Myocyte (in vitro differentiated cells): ENCODE measurements at regions not wholly inside any gene's neighbourhood (a gene's known extent, or its start where the extent isn't known, plus 50 kb on each side); places are given as distances from the start of the nearest gene placed in this dataset.

Experiments
- DNase-seq: peaks from one replicate; pipeline ENCODE4 v3.0.0-alpha.2; 2012; ENCODE audit warnings: low read depth

DNA sequence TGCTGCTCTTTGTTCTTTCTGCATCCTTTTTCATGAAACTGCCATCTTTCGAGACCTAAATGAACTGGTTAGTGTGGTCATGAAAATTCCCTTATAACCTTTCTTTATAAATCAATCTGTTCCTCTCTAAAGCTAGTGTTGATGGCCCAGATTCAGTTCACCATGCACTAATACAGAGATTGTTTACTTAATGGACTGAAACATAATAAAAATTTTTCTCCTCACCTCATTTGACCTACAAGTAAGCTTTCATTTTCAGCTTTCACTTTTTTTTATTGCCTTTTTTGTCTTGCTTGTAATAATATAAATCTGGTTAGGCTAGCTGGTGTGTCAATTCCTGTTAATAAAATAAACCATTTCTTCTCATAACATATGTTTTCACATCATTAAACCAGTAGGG is 183.8 kb downstream of the CCDC59 start:
- no peak for DNase-seq

DNA sequence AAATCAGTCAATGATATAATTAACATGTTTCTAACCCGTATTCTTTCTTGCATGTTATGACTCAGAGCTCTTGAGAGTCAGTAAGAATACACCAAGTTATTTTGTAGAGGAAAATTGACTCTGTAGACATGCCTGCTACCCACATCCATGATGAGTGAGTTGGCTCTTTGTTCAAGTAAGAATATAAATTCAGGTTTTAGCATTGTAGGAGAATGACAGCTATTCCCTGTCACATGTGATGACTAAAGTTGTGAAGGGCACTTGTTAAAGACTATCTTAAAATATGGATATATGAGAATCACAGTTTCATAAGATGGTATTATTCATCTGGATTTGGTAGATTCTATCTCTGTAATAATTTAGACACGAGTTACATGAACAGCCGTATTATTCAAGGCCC is 209.1 kb downstream of the CCDC59 start:
- no peak for DNase-seq

DNA sequence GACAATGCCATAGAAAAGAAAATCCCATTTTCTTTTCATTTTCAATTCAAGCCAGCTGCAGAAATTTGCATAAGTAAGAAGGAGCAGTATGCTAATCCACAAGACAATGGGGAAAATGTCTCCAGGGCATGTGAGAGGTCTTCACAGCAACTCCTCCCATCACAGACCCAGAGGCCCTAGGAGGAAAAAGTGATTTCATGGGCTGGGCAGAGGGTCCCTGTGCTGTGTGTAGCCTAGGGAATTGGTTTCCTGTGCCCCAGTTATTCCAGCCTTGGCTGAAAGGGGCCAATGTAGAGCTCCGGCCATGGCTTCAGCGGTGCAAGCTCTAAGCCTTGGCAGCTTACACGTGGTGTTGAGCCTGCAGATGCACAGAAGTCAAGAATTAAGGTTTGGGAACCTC is 211.4 kb downstream of the CCDC59 start:
- no peak for DNase-seq

DNA sequence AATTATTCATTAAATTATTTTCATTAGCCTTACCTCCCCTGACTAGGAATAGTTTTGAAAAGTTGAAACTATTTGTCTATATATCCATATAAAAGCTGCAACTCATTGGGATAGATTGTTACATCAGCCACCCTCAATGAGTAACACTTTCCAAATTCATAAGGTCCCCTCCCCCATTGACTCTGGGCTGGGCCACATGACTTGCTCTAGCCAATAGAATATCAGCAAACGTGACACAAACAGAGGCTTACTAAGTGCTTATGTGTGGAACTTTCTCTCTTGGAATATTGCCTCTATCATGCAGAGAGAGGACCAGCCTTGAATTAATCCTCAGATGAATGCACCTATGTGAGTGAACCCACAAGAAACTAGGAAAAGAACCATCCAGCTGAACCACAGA is 213.7 kb downstream of the CCDC59 start:
- no peak for DNase-seq

DNA sequence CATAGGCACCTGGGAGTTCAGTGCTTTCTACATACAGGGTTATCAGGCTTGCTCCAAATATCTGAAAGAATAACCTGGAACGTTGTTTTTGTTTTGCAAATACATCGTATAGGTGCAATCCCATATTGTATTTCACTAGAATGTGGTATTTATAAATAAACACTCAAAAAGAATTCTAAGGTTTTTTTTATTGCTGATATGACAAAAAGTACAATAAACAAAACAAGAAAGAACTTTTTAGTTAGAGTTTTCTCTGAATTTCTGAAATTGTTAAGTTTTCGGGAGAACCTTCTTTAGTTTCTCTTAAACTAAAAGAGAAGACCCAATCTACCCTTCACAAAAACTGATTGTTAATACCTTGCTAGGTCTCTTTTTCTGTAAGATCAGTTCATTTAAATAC is 225.8 kb downstream of the CCDC59 start:
- no peak for DNase-seq

DNA sequence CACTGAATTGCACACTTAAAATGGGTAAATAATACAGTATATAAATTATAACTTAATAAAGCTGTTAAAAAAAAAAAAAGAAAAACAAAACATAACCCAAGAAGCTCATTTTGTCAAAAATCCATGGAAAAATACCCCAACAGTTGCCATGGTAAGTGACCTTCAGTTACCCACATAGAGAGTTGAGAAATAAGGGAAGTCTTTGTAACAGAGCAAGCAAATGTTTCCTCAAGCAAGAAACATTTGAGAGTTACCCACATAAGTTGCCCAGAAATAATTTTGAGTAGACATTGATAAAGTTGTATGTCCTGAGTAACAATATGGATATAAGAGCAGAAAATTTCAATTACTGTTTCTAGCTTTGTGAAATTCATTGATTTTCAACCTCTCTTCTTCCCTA is 227.4 kb downstream of the CCDC59 start:
- DNase-seq, result no peak

DNA sequence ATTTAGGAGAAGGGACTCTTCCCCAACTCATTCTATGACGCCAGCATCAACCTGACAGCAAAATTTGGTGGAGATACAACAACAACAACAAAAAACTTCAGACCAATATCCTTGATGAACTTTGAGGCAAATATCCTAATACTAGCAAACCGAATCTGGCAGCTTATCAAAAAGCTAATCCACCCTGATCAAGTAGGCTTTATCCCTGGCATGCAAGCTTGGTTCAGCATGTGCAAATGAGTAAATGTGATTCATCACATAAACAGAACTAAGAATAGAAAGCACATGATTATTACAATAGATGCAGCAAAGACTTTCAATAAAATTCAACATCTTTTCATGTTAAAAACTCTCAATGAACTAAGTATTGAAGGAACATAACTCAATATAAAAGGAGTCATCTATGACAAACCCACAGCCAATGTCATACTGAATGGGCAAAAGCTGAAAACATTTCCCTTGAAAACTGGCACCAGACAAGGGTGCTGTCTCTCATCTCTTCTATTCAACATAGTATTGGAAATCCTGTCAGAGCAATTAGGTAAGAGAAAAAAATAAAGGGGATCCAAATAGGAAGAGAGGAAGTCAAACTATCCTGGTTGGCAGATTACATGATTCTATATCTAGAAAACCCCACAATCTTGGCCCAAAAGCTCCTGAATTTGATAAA is 233.3 kb downstream of the CCDC59 start:
- DNase-seq, result peak; percentile 21

DNA sequence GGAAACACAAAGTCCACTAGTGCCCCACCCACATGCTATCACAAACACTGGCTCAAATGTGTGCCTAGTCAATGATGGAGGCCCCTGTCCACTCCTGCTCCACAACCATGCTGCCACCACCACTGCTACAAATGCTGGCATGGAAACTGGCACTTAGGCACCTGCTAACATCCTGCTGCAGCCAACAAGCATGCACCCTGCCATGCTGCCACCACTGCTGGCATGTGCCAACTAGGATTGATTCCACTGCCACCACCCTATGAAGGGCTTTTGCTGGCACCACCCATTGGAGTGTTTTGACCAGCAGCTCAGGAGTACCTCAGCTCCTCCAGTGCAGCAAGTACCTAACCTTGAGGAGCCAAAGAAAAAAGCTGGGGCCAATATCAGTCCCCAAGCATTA is 236.6 kb downstream of the CCDC59 start:
- no peak for DNase-seq

DNA sequence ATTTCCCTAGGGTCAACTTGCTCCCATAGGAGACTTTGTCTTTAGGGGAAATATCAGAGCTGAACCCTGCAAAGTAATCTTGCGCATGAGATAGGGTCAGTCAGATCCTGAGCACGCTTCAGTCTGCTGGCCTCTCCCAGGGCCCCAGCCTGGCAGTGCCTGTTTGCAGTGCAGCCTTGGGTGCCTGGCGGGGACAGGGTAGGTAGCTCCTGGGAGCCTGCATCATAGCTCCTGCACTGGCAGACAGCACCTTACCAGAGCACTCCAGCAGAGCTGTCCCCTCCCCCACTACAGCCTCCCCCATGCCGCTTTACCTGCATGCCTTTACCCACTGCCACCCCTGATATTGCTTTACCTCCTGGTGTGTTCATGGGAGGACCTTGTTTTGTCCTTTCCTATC is 237.3 kb downstream of the CCDC59 start:
- no peak for DNase-seq

DNA sequence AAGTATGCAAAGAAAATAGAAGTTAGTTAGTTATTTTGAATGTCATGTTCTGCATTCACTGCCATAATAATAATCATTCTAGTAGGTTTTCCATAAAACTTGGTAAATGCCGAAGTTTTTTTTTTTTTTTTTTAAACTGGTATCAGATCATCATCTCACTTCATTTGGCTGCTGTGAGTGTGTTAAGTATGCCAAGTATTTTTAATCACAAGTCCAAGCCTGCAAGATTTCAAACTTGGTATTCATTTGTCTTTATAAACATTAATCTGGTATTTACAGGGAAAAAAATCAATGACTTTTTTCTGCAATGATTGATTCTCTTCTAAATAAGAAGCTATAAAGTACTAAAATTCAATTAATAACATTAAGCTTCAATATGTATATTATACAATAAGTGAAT is 248.9 kb downstream of the CCDC59 start:
- no peak for DNase-seq

DNA sequence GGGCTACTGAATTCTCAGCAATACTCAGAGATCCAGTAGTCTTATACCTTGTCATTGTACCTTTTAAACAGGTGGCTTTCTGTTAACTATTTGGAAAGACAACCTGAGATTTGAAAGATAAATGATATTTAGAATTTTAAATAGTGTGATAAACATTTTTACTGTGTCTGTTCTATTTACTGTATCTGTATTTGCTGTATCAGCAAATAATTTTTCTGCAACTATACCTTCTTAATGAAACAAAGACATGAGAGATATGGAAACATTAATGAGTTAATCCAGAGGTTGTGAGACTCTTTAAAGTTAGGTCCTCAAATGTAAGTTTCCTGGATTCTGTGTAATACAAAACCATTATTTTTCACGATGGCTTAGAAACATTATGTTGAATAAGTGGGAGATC is 249.6 kb downstream of the CCDC59 start:
- no peak for DNase-seq

DNA sequence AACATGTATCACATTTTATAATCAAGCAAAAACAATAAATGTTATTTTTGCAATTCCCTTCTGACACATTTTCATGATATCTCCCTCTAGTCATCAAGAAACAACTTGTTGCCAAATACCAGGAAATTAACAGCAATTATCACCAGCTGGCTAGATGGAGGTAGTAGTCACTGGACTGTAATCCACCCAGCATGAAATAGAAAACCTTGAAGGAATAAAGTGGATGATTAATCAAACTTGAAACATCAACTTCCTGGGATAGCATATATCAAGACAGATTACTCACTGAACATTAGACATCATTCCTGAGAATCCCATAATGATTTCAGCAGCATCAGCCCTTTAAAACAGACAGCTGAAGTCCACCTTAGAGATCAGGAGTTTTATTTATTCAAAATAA is 259.0 kb downstream of the CCDC59 start:
- DNase-seq, result no peak

DNA sequence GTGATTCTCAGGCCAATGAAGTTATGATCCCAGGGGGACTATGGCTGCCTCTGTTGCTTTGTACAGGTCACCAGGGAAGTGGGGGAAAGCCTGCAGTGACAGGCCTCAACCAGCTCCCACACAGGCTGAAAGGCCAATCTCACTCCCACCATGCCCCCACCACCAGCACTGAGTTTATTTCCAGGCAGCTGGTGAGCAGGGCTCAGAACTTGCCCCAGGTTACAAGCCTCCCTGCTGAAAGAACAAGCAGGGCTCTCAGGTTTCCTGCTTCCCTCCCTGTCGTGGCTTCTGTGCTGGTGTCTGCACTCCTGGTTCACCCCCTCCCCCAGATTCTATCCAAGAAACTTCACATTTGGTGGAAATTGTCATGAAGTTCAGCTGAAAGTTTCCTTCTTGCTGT is 260.3 kb downstream of the CCDC59 start:
- no peak for DNase-seq

DNA sequence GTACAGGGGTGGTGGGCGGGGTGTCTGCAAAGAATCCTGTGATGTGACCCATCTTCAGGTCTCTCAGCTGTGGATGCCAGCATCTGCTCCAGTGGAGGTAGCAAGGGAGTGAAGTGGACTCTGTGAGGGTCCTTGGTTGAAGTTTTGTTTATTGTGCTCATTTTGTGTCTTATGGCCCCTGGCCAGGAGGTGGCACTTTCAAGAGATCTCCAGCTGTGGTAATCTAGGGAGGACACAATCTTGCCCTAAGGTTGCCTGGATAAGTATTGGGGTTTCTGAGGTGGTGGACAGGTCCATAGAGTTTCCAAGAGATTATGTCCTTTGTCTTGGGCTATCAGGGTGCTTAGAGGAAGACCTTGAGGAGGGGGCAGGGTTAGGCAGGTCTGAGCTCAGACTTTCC is 260.7 kb downstream of the CCDC59 start:
- no peak for DNase-seq

DNA sequence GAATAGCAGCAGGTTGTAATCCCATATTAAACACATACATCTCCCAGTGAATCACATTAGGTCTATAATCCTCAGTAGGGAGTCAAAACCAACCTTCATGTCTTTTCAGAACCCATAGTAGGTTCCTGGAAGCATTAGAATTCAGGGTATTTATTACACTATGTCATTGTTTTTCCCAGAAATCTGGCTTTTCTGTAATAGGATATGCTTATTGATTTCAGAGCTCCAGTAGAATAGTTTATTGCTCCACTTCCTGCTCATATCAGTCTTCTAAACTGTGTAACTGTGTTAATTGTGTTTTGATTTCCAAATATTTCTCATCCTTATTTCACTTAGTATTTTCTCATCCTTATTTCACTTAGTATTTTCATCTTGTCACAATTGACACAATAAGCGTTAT is 268.0 kb downstream of the CCDC59 start:
- no peak for DNase-seq

DNA sequence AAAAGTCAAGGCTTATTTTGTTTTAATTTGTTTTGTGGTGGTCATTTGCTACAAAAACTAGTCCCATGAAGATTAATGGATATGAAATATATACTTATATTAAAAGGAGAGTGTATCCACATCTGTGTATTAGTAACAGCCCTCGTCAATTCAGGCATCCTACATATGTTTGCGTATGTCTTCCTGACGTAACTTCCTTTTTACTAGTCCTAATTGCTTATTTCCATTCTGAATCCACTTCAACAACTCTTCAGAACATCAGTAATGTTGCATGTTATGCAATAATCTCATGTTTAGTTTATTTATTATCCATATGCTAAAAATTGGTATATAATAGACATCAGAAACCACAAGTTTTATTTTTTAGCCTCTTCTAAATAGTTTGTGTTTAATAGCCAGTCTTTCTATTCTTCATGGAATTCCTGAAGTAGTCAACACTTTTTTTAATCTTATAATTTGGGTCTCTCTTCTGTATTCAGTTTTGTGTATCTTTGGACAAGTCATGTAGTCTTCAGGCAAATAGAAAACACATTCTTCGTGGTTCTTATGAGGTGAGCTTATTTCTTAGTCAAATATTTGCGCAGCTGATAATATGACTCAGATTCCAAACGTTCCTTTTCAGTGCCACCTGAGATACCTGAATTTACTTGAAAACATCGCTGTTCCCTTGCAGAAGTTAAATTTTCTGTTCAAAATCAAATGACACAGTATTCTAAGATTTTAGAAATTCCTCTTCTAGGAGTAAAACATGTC is 268.6 kb downstream of the CCDC59 start:
- DNase-seq, result no peak

DNA sequence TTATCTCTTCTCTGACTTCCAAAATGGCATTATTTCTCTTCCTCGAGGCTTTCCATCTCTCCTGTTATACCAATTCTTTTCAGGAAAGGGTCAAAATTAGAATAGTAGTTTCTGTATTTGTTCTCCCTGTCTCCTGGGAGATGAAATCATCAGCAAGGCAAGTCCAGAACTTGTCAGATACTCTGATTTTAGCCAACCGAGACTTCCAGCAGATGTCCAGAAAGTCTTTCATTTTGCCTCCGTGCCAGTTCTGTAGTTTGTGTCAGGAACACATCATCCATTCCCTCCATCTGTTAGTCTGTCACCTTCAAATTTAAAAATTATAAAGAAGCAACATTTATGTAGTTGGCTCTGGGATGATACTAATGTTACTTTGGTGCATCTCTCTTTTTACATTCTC is 275.7 kb downstream of the CCDC59 start:
- DNase-seq, result no peak

DNA sequence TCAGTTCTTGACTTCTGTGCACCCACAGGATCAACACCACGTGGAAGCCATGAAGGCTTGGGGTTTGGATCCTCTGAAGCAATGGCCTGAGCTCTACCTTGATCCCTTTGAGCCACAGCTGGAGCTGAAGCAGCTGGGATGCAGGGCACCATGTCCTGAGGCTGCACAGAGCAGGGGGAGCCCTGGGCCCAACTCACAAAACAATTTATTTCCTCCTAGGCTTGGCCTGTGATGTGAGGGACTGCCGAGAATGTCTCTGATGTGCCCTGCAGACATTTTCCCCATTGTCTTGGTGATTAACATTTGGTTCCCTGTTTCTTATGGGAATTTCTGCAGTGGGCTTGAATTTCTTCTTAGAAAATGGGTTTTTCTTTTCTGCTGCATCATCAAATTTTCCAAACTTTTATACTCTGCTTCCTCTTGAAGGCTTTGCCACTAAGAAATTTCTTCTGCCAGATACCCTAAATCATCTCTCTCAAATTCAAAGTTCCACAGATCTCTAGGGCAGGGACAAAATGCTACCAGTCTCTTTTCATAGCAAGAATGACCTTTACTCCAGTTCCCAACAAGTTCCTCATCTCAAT is 288.2 kb downstream of the CCDC59 start:
- no peak for DNase-seq

DNA sequence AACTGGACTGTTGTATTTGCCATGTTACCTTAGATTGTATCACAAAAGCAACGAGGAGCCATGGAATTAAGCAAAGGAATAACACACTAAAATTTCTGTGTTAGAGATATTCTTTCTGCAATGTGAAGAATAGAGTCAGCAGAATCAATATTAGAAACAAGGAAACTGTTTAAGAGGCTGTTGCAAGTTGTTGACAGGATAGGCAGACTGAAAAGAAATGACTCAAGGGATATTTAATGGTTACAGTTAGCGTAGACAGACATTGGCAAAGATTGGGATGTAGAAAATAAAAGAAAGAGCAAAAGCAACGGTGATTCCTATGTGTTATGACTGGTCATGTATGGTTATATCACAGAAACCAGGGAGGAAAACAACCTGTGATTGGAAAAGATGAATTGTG is 299.0 kb upstream of the PPFIA2 start:
- no peak for DNase-seq

DNA sequence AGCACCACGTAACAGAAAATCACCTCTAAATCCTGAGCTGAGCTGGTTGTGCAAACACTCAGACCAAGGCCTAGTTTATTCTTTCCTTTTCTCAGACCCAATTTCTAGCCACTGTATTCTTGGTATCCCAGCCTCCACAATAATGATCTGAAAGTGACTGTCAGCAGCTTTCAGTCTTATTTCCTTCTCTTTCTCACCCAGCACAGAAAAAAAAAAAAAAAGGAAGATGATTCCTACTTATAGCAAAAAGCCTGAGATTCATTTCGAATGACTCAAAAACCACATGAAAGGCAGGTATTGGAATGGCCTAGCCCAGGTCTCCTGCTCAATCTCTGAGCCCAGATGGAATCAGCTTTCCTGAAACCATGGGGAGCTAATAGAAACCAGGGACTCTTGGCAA is 298.6 kb upstream of the PPFIA2 start:
- no peak for DNase-seq

DNA sequence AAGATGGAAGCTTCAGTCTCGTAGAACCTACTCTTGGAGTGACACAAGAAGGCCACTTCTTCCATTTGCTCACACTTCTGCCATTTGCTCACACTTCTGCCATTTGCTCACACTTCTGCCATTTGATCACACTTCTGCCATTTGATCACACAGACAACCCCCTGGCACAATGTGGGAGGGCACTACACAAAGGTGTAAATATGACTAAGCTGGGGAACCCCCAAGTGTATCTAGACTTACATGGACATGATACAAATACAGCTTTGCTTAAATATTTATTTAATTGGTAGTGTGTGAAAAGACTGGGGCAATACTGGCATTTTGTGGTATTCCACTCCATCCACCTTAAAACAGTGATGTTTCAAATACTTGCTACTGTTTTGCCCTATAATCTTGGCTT is 296.2 kb upstream of the PPFIA2 start:
- DNase-seq, result no peak

DNA sequence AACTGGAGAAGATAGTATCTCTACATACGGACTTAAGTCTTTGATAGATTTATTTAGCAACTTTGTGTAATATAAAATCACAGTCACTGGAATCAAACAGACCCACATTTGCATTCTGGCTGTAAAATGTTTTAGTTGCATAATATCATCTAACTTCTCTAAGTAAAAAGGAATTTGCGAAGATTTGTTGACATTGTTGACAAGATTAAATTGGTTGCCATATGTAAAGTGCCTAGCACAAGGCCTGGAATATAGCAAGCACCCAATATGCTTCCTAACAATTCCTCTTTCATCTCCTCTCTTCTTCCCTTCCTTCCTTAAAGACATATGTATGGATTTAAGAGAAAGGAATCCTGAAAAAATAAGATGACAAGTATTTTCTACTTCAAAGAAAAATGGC is 295.4 kb upstream of the PPFIA2 start:
- no peak for DNase-seq

DNA sequence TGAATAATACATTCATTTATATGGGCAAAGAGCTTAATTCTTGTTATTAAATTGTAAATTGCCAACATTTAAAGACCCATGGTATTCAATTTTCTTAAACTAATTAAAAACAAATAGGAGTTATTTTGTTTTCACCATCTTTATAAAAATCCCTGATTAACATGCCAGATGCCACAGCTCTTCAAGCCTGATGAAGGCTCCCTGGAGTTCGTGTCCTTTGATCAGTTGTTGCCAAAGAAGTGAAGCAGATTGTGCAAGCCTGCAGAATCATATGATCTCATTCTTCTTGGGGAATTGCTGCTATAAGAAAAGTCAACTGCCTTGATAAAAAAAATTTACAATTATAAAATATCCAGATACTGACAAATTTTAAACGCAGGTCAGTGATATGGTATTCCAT is 288.3 kb upstream of the PPFIA2 start:
- no peak for DNase-seq
